ENCODE measurements at regions not wholly inside any gene's neighbourhood (a gene's known extent, or its start where the extent isn't known, plus 50 kb on each side); places are given as distances from the start of the nearest gene placed in this dataset.

GRCh38 chr11:131056036-131056435 lies 139.8 kb upstream of the SNX19 start:
- Histone ChIP-seq H3K27ac (replicated peaks) (no peak overlapping the region), H3K27me3 (ENCODE audit: insufficient read depth, poor library complexity, severe bottlenecking) (peaks cover 8% of the 10 kb centered on the region), H3K4me3 (replicated peaks; ENCODE audit: insufficient read depth, low read length) (no peak overlapping the region)
- TF ChIP-seq, protein P1, sequence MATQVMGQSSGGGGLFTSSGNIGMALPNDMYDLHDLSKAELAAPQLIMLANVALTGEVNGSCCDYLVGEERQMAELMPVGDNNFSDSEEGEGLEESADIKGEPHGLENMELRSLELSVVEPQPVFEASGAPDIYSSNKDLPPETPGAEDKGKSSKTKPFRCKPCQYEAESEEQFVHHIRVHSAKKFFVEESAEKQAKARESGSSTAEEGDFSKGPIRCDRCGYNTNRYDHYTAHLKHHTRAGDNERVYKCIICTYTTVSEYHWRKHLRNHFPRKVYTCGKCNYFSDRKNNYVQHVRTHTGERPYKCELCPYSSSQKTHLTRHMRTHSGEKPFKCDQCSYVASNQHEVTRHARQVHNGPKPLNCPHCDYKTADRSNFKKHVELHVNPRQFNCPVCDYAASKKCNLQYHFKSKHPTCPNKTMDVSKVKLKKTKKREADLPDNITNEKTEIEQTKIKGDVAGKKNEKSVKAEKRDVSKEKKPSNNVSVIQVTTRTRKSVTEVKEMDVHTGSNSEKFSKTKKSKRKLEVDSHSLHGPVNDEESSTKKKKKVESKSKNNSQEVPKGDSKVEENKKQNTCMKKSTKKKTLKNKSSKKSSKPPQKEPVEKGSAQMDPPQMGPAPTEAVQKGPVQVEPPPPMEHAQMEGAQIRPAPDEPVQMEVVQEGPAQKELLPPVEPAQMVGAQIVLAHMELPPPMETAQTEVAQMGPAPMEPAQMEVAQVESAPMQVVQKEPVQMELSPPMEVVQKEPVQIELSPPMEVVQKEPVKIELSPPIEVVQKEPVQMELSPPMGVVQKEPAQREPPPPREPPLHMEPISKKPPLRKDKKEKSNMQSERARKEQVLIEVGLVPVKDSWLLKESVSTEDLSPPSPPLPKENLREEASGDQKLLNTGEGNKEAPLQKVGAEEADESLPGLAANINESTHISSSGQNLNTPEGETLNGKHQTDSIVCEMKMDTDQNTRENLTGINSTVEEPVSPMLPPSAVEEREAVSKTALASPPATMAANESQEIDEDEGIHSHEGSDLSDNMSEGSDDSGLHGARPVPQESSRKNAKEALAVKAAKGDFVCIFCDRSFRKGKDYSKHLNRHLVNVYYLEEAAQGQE (IDR thresholded peaks at IDR 0.05; ENCODE audit: insufficient replicate concordance, low read depth), result no peak
- TF ChIP-seq SPI1 (IDR thresholded peaks at IDR 0.05; ENCODE audit: borderline replicate concordance, low read depth), result no peak
- TF ChIP-seq POLR2AphosphoS5 (IDR thresholded peaks at IDR 0.05; ENCODE audit: low read depth), result no peak
- no peak for TF ChIP-seq GABPA (IDR thresholded peaks at IDR 0.05; ENCODE audit: low read depth)
- no peak for TF ChIP-seq CTCF (IDR thresholded peaks at IDR 0.05; ENCODE audit: insufficient read depth, low read length)
- DNase-seq (ENCODE audit: low read depth in 1 of 2, low spot score in 1 of 2), result no peak

- H3K27me3 ChIP-seq (ENCODE audit: insufficient read depth, poor library complexity, severe bottlenecking), result no peaks in the 10 kb centered on the region
- no peak overlapping the region for H3K4me3 ChIP-seq (replicated peaks; ENCODE audit: insufficient read depth, low read length)
- no peak overlapping the region for H3K27ac ChIP-seq (replicated peaks)
- TF ChIP-seq CTCF (IDR thresholded peaks at IDR 0.05; ENCODE audit: insufficient read depth, low read length) (no peak), GABPA (IDR thresholded peaks at IDR 0.05; ENCODE audit: low read depth) (no peak), SPI1 (IDR thresholded peaks at IDR 0.05; ENCODE audit: borderline replicate concordance, low read depth) (no peak)
- DNase-seq (ENCODE audit: low read depth in 1 of 2, low spot score in 1 of 2), result no peak
Observed at GRCh38 chr11:131063638-131064037, 147.4 kb upstream of the SNX19 start.

- Histone ChIP-seq H3K27me3 (ENCODE audit: insufficient read depth, poor library complexity, severe bottlenecking) (no peaks in the 10 kb centered on the region), H3K4me3 (replicated peaks; ENCODE audit: insufficient read depth, low read length) (no peak overlapping the region), H3K27ac (replicated peaks) (no peak overlapping the region)
- DNase-seq (ENCODE audit: low read depth in 1 of 2, low spot score in 1 of 2), result peak; percentile 4 to 23
- TF ChIP-seq CTCF (IDR thresholded peaks at IDR 0.05; ENCODE audit: insufficient read depth, low read length) (peak; percentile 65), GABPA (IDR thresholded peaks at IDR 0.05; ENCODE audit: low read depth) (no peak), SPI1 (IDR thresholded peaks at IDR 0.05; ENCODE audit: borderline replicate concordance, low read depth) (no peak)
- TF ChIP-seq, protein P1 (IDR thresholded peaks at IDR 0.05; ENCODE audit: insufficient replicate concordance, low read depth), result no peak
Observed at GRCh38 chr11:131064373-131064991, 148.2 kb upstream of the SNX19 start.

All from HL-60 (cell line).